GM19035 (cell line): ENCODE measurements at regions not wholly inside any gene's neighbourhood (a gene's known extent, or its start where the extent isn't known, plus 50 kb on each side); places are given as distances from the start of the nearest gene placed in this dataset.

Experiments used
- ATAC-seq: cut with Tn5 transposase; IDR thresholded peaks from one replicate; pipeline ENCODE4 v1.9.1; 2021; ENCODE audit not compliant: unreplicated experiment

GRCh38 chr11:45523760-45524159 lies 141.7 kb downstream of the CHST1 start:
- ATAC-seq, result no peak

DNA sequence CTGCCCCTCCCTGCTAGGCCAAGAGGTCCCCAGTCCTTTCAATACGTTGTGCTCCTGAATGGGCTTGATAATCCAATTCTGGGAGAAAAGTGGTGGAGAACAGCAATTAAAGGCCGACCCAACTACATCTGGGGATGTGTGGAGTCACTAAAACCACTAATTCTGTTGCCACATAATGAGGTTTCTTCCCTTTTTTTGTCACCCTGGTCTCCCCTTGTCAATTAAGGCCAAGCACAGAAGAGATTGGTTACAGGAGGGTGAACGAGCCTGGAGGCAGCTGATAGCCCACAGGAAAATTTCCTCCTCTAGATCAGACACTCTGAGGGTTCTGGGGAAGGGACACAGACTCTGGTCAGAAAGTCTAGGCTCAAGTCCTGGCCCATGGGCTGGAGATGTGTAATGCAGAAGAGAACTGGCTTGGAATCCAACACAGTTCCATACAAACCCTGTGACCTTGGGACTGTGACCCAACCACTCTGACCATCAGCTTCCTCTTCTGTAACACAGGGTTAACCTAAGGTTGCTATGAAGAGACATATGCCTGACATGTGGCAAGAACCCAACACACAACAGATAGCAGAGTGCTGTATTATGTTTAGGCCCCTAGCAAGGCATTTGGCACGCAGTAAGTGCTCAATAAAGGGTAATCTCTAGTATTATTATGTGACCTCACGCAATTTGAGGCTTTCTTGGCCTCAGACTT lies 146.4 kb downstream of the CHST1 start:
- no peak for ATAC-seq

- ATAC-seq, result no peak
These were observed 147.1 kb downstream of the CHST1 start for GRCh38 chr11:45518141-45518832.

DNA sequence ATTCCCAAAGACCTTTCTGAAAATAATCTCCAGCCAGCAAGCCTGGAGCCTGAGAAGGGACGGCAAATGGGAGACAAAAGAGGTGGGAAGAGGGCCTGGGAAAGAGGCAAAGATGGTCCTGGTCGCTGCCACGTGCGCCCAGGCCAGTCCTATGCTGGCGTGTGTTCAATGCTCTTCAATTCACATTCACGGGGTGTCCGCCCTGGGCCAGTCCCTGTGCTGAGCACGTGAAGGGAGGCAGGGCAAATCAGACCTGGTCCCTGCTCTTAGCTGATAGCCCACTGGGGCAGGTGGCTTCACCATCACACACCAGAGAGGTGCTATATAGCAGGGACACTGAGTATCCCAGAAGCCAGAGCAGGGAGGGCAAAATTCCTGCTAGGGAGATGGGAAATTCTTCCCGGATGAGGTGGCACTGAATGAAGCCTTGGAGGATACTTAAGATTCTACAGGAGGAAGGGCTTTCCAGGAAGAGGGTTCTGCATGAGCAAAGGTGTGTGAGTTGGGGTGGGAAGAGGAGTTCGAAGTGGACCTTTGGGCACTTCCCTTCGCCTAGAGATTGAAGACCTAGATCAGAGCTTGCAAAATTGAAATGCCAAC lies 148.2 kb downstream of the CHST1 start:
- no peak for ATAC-seq

- ATAC-seq, result no peak
These were observed 151.5 kb downstream of the CHST1 start for GRCh38 chr11:45513821-45514340.

DNA sequence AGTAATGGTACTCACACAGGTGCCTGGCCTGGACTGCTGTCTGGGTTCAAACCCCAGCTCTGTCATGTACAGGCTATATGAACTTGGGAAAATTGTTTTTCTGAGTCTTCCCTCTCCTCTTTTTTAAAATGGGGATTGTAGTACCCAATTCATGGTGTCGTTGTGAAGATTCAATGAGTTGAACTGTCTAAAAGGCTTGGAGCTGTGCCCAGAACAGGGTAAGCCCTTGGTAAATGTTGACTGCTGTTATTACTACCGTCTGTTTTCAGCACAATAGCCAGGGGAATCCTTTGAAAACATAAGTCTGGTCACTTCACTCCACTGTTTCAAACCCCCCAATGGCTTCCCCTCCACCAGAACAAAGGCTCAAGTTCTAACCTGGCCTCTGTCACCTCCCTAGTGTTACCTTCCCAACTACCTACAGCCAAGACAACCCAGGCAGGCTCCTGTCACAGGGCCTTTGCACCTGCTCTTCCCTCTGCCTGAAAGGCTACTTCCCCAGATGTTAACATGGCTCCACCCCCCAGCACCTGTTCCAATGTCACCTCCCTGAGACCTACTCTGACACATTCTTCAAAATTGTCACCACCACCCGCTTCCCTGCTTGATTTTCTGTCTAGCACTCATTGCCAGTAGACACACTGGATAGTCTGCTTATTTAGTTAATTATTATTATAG lies 152.8 kb downstream of the CHST1 start:
- no peak for ATAC-seq

DNA sequence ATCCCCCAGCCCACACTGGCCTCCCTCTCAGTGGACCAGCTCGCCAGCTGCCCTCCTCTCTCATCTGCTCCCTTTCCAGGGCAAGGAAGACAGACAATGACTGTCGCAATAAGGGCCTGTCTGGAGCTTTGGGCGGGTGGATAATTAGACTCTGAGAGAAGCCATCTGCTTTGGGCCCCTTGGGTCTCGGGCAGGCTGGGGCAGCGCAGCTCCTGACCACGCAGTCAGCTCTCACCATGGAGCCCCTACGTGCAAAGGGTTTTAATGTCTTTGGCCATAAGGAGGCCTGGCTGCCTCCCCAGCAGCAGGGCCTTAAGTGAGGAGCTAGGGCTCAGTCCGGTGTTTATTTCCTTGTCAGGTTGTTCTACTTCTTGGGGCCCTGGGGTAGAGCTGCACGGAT lies 153.9 kb downstream of the CHST1 start:
- ATAC-seq, result no peak

GRCh38 chr11:45507916-45508315 lies 157.5 kb downstream of the CHST1 start:
- ATAC-seq, result no peak

DNA sequence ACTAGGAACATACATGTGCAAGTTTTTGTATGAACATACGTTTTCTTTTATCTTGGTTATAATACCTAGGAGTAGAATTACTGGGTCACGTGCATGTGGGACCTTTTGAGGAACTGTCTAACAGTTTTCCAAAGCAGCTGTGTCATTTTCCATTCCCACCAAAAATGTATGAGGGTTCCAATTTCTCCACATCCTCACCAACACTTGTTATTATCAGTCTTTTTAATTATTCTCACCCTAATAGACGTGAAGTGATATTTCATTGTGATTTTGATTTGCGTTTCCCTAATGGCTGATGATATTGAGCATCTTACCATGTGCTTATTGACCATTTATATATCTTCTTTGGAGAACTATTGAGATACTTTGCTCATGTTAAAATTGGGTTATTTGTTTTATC lies 162.1 kb downstream of the CHST1 start:
- ATAC-seq, result no peak

DNA sequence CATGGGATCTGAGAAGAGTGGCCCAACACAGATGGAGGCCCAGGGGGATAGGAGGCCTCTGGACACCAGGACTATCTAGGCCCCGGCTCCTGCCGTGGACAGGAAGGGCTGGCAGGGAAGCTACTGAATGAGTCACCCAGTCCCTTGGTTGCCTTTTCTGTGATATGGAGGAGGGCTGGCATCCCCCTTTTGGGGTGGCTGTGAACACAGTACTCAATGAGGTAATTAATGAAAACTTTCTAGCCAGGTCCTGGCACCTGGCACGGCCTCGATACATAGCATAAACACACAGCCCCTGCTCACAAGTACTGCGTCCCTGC lies 163.2 kb downstream of the CHST1 start:
- ATAC-seq, result no peak

GRCh38 chr11:45501392-45502225 lies 163.8 kb downstream of the CHST1 start:
- ATAC-seq, result no peak

- no peak for ATAC-seq
These were observed 165.0 kb downstream of the CHST1 start for GRCh38 chr11:45500451-45500850.

DNA sequence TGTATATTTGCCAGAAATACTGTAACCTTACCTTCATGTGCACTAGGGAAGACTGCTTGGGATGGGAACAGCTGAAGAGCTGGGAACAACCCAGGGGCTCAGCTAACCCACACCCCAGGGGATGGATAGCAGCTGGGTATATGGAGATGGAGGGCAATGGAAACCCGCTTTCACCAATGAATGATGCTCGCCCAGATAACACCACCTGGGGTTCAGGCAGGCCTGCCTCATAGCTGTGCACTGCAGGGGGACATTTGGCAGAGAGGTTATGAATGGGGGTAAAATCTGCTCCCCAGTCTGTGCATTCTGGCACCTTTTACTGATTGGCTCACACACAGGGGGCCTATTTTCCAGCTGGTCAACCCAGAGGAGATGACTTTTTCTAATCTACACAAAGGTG lies 170.7 kb downstream of the CHST1 start:
- no peak for ATAC-seq

DNA sequence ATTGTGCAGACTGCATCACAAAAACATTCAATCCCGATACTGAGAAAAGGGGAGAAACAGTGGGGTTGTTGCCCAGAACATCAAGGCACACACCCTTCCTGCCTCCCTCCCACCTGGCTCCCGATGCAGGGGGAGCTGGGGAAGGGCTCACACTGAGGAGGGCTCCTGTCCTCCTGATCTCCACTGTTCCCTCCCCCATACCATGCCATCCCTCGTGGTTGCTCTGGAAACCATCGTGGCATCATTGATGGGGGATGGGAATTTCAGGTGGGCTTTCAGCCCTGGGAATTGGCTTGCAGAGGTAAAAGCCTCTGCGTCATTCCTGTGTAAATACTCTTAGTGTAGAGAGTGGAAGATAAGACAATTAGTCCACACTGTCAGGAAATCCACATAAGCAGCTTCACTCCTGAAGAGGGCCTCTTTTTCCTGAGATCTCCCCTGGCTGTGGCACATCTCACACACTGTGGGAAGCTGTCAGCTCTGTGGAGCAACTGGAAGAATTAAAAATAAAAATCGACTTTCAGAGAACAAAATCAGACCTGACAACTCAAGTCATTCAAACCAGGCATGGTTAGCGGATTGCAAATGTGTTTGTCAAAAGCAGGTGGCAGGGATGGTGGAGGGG lies 176.0 kb downstream of the CHST1 start:
- ATAC-seq, result no peak

DNA sequence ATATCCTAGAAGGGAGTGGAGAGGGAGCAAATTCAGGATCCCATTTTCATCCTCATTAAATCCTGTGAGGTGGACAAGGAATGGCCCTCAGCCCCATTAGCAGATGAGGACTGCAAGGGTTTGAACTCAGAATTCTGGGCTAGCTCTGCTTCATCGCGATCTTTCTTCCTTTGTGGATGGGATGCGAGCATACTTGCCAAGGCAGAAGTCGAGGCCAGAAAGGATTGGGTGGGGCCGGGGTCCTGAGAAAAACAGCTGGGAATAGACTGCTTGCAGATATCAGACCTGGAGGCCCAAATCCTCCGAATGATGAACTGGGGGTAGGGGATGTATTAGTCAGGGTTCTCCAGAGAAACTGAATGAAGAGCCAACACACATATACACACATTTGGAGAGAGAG lies 179.0 kb downstream of the CHST1 start:
- no peak for ATAC-seq

DNA sequence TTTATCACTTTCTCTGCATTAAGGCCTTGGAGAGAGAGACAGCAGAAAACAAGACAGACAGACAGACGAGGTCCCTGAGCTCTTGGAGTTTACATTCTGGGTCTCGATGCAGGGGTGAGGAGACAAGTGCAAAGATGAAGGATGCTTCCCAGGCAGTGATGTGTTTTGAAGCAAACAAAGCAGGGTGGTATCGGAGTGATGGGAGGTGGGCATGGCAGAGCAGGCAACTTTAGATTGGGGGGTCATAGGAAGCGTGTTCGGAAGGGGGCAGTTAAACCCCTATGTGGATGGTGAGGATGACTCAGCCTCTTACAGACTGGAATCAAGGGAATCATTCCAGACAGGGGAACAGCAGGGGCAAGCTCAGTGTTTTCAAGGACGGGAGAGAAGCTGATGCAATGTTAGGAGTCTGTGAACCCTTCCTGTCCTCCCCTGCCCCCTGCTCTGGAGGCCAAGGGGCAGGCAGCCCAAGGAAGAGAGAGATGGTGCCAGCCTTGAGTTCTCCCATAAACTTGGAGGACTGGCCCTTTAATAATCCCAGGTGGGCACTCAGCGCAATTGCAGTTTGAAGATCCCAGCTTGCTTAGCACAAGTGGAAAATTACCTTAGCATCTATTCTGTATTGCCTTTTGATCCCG lies 180.2 kb downstream of the CHST1 start:
- ATAC-seq, result no peak

GRCh38 chr11:45484326-45484883 lies 181.0 kb downstream of the CHST1 start:
- no peak for ATAC-seq

- ATAC-seq, result no peak
These were observed 182.0 kb downstream of the CHST1 start for GRCh38 chr11:45483416-45483815.

GRCh38 chr11:45482331-45482730 lies 183.1 kb downstream of the CHST1 start:
- no peak for ATAC-seq

- ATAC-seq, result no peak
These were observed 184.4 kb downstream of the CHST1 start for GRCh38 chr11:45481026-45481425.
